ENCODE measurements at regions not wholly inside any gene's neighbourhood (a gene's known extent, or its start where the extent isn't known, plus 50 kb on each side); places are given as distances from the start of the nearest gene placed in this dataset.
"Not testable (repeated sequence)": the region's sequence is repeated elsewhere in the genome, so short reads cannot be mapped to it uniquely, and the experiment has no call there.

DNA sequence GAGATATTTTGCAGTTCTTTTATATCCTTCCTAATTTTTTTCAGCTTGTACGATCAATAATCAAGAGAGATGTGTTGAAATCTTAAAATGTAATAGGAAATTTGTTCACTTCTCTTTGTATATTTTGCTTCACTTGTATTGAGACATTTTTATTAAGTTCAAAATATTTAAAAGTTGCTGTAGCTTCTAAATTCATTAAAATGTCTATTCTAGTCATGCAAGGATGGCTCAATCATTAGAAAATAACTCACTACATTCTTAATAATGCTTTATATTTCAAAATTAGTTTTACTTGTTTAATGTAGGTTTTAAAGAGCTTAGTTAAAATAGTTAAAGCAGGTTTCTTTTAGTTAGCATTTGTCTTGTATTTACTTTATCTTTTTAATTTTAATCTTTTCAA lies 308.4 kb downstream of the CYRIA start:
- no peak for DNase-seq

DNA sequence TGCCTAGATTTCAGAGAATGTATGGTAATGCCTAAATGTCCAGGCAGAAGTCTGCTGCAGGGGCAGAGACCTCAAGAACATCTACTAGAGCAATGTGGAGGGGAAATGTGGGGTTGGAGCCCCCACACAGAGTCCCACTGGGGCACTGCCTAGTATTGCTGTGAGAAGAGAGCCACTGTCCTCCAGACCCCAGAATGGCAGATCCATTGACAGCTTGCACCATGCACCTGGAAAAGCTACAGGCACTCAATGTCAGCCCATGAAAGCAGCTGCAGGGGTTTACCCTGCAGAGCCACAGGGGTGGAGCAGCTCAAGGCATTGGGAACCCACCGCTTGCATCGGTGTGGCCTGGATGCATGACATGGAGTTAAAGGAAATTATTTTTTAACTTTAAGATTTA lies 314.1 kb downstream of the CYRIA start:
- DNase-seq = no peak

DNA sequence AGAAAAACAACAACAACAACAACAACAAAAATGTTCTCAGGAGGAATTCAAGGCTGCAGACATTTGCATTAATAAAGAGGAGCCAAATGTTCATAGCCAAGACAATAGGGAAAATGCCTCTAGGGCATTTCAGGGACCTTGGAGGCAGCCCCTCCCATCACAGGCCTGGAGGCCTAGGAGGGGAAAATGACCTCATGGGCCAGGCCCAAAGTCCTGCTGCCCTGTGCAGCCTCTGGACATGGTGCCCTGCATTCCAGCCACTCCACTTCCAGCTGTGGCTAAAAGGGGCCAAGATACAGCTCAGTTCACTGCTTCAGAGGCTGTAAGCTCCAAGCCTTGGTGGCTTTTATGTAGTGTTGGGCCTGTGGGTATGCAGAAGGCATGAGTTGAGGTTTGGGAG lies 314.5 kb downstream of the CYRIA start:
- no peak for DNase-seq

DNA sequence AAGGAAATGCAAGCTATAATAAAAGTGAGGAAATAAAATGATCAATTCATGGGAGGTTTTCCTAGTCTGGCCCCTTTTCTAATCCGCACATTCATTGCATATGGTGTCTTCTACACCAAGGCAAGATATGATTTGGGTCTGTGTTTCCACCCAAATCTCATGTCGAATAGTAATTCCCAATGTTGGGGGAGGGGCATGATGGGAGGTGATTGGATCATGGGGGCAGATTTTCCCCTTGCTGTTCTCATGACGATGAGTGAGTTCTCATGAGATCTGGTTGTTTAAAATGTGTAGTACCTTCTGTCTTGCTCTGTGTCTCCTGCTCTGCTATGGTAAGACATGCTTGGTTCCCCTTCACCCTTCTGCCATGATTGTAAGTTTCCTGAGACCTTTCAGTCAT lies 315.4 kb downstream of the CYRIA start:
- DNase-seq = no peak

DNA sequence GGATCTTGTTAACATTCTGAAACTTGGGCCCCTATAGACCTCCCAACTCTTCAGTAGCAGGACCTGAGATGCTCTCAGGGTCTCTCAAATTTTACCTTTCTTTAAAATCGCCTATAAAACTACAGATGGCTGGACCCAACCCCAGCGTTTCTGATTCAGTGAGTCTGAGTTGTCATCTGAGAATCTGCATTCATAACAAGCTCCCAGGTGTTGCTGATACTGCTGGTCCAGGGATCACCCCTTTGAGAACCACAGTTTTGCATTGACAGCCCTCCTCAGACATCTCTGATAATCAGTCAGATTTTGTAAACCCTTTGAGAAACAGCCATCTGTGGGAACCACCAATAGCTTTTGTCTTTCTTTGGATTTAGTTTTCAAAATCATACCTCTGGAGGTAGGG lies 315.8 kb downstream of the CYRIA start:
- no peak for DNase-seq

DNA sequence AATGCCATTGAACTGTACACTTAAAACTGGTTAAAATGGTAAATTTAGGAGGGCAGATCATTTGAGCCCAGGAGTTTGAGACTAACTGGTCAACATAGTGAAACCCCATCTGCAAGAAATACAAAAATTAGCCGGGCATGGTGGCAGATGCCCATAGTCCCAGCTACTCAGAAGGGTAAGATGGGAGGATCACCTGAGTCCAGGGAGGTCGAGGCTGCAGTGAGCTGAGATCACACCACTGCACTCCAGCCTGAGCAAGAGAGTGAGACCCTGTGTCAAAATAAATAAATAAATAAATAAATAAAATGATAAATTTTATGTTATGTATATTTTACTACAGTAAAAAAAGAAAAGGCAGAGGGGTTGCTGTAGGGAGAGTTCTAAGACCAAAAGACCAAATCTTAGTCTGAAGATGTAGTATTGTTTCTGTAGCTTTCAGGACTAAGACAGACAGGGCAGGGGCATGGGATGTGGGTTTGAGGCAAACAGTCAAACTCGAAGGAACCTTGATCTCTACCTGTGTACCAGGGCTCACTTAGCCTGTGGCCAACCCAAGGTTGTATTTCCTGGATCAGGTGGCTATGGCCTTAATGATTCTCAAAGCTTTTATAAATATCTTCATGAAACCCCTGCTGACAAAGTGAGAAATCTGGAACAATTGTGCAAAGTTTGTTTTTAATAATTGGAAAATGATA lies 316.7 kb downstream of the CYRIA start:
- no peak for DNase-seq

DNA sequence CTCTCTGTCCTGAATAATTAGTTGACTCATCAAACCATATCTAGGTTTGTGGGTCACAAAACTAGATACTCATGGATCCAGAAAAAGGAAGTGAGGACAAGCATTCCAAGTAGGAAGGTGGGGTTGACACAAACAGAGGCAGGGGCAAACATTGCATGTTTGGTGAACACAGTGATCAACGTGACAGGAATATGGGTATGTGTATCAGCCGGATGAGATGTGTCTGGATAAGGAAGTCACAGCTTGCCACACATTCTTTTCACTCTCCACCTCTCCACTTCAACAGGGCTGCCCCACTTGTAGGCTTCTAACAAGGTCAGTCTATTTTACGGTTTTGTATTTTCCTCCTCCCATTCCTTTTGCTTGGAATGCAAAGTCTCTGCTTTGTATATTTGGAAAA lies 319.0 kb downstream of the CYRIA start:
- DNase-seq = no peak

DNA sequence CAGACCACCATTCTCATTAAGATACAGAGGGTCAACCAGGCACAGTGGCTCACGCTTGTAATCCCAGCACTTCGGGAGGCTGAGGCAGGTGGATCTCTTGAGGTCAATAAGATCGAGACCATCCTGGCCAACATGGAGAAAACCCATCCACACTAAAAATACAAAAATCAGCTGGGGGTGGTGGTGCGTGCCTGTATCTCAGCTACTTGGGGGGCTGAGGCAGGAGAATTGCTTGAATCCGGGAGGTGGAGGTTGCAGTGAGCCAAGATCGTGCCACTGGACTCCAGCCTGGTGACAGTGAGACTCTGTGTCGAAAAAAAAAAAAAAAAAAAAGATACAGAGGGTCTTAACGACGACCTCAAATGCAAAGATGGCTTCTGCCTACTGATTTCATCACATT lies 320.4 kb downstream of the CYRIA start:
- not testable (repeated sequence) for DNase-seq

DNA sequence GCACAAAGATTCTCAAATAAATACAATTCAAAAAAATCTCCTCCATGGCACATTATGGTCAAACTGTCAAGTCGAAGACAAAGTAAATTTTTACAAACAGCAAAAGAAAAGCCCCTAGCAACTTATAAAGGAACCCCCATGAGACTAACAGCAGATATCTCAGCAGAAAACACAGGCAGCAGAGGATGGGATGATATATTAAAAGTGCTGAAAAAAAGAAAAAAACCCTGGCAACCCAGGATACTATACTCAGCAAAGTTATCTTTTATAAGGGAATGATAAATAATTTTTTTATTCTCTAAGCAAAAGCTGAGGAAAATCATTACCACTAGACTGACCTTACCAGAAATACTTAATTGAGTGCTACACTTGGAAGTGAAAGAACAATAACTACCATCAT lies 326.4 kb downstream of the CYRIA start:
- no peak for DNase-seq

DNA sequence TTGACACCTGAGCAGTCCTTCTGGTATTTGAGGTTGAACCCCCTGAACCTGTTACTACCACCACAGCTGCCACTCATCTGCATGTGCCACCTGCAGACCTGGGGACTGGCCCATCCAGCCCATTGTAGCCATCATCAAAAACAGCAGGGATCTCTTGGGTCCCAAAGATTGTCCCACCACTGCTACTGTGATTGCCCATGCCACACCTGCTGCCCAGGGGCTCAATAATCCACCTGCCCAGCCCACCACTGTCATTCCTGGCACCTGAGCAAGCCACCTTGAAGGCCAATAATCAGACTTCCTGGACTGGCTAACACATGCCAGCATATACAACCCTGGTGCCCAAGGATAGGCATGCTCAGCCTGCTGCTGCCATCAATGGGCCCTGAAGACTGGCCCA lies 327.6 kb downstream of the CYRIA start:
- DNase-seq = no peak

DNA sequence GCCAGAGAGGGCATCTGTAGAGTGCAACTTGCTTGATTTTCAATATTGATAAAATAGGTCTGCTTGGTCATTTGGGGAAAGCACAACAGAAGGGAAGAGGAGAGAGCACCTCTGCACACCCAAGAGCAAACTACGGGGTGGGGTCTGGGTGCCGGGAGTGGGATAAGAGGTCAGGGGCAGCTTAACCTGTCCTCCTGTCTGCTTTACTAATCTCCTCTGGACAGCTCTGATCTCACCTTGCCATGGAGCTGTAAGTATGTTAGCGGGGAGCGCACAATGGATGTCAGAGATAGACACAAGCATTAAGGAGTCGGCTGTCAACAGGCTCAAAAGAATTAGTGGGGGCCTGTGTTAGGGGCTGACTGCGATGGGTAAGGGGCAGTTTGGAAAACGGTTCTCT lies 328.7 kb downstream of the CYRIA start:
- DNase-seq = no peak

DNA sequence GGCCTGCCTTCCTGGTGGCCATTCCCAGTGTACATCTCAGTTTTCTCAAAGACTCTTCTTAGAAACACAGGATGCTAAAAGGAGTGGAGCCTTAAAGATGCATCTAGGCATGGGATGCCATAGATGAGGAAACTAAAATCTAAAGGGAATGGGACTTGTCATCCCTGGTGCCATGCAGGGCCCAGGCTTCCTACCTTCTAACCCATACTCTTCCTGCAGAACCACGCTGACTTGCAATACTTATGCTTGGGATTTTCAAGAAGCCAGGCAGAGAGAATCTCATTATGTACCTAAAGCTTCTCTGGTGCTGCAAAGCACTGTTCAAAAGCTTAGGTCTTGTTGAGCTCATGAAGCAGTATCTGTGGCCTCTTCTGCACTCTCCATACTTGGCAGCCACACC lies 329.1 kb downstream of the CYRIA start:
- DNase-seq = no peak

DNA sequence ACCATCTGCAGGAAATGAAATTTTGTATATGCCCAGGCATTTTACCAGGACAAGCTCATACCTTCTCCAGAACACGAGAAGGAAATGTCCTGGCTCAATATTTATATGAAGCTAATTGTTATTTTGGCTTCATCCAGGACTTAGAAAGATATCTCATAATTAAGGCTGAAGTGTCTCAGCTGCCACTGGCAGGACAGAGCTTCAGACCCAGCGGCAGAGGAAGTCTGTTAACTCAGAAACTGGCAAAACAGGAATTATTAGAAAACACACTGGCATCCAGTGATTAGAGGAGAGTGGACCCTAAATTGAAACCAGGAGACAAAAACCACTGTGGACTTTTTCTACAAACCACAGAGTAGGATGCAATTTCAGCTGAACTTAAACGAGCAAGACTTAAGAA lies 329.7 kb downstream of the CYRIA start:
- DNase-seq = no peak

DNA sequence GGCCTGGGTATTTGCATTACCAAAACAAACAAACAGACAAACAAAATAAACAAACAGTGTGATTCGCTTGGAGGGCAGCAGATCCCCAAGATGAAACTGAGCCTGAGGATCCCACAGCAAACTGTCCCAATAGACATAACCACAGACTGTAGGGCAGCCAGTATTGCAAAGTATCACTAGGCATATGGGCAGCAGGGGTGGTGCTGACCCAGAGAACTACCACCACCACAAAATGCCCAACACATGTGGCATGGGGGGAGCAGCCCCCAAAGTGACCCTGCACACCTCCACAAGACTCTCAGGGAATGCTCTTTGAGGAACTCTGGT lies 330.1 kb downstream of the CYRIA start:
- DNase-seq = no peak

DNA sequence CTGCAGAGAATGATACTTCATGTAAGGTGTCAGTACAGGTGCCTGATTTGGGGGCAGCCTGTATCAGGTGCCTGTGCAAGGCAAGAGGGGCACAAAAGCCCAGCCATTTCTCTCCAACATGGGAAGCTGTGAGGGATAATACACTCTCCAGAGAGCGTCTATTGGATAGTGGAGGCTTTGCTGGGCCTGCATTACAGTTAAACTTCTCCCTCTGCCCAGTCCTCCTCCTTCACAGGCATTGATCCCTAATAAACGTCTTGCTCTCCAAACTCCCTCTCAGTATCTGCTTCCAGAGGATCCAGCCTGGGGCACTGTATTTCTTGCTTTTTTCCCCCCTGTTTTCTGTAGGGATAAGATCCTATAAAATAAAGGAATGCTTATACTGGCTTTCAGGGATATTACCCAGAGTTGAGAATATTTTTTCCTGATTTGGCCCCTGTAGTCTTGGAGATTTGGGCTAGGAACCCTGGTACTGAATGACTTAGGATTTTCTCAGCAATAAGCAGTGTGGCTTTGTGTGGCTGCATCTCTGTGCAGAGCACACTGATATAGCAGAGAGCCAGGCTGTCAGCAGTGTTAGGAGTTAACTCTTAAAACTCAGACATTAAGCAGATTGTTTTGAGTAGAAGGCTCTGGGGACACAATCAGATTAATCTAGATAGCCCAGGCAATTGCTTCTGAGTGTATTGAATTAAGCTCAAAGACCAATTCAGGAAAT lies 330.6 kb downstream of the CYRIA start:
- DNase-seq = no peak

DNA sequence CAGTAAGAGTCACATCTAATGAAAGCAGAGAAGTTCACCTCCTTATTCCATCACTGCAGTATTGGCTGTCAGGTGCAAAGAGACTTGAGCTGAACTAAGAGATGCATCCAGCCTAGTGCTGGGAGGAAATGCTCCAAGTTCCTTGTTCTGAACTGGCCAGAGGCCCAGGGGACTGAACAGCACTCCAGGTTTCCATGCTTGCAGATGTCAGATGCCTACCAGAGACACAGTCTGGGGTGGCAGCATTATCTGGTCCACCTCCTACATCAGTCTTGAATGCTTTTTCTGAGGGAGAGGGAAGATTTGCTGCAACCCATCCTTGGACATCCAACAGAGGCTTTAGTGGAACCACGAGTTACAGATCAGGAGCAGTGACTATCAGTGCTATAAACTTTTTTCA lies 331.3 kb downstream of the CYRIA start:
- DNase-seq = no peak

DNA sequence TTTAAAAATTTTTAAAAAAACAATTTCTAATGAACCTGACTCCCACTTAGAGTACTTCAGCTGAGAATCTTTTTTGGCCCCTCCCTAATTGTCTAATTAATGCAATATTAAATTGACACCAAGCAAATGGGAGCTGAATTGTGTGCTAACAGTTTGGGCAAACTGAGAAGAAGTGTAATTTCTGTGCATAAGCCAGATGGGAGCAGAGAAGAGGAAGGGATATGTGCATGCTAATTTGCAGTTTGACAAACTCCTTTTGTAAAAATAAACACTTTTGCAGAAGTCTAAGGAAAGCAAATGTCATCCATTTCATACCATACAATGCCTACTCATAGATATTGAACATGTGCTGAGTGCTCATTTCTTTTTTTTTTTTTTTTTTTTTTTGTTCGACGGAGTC lies 332.0 kb downstream of the CYRIA start:
- DNase-seq = no peak

DNA sequence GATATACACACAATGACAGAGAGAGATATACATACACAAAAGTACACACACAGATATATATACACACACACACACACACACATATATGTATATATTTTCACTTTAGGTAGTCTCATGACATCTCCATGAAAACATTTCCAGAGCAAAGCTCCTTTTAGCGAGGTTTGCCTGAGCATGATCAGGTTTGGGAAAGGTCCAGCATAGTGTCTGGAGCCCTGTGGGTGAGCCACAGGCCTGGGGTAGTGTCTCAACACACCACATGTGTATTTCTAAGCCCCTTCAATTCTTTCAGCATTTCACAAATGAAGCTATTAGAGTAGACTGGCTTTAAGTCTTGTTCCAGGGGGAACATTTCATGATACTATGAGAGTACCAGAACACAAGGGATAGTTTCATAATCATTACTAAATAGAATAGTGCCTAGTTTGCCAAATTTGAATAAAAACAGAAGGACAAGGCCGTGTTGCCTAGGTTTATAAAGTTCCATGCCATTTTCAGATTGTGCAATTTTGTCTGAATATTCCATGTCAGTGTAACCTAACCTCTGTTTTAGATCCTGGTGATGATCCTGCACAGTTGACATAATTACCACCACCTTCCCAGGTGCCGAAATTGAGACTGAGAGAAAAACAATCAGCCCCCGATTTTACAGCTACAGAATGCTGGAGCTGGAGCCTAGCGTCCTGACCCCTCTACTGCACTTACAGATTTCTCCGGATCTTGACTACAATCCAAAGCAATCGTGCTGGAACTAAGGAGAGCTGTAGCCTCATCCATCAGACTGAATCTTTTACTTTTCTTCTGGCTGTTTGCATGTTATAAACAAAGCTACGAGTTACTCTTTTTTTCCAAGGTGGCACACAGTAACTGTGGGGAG lies 332.7 kb downstream of the CYRIA start:
- no peak for DNase-seq

DNA sequence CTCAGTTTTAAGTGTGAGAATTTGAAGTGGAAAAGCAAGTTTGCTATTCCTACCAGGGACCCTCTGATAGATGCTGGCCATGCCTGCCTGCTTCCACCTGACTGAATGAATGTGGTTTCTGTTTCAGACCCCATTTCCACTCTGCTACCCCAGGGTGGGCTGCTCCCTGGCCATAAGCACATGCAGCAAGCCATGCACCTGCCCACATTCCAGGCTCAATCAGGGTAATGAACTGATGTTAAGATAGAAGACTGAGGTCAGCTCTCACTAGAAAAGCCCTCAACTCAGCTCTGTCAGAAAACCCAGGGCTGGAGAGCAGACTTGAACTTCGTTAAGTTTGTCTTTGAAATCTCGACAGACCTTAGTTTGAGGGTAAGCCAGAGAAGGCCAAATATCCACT lies 333.9 kb downstream of the CYRIA start:
- no peak for DNase-seq

DNA sequence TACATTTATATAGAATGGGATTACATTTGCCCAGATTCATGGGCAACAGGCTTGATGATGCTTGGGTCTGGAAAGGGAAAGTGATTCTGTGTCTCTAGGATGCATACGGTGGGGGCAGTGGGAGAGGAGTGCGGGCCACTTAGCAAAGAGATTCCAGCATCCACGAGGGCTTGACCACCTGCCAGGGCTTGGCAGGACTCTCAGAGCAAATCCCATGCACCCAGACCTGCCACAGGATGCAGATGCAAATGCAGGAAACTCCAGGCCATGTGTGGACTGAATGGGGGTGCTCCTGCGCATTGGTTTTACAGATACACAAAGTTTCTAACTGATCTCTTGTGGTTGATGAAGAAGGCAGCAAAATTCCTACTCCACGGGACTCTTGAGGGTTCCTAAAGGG lies 334.7 kb downstream of the CYRIA start:
- no peak for DNase-seq

DNA sequence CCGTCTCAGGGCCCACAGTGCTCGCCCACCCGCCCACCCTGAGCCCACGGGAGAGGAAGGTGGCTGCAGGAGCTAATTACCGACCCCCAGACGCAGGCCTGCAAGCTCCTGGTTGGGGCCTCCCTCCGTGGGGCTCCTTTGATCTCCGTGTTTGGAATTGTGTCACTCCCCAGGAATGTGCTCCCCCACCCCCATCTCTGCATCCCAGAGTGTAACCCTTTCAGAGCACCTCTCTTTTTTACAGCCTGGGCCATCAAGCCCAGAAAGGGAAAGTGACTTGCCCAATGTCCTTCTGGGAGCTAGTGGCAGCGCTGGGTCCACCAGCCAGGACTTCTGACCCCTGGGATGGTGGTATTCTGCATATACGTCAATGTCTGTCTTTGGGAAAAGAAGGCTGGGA lies 335.1 kb downstream of the CYRIA start:
- DNase-seq = no peak

DNA sequence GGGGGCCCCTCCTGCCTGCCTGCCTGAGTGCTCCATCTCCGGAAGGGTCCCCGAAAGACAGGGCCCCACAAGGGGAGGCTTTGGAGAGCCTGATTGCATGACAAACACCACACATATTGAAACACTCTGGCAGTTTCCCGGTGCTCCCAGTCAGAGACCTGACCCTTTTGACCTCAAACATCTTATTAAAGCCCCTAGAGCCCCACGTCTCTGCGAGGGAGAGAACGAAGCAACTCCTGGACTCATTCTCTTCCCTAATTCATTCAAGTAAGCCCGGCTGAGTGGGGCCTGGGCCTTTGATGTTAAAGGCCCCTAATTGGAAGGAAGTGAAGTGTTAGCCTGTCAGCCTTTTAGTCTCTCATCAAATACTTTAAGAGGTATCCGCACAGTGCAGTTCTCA lies 335.6 kb downstream of the CYRIA start:
- DNase-seq = no peak

DNA sequence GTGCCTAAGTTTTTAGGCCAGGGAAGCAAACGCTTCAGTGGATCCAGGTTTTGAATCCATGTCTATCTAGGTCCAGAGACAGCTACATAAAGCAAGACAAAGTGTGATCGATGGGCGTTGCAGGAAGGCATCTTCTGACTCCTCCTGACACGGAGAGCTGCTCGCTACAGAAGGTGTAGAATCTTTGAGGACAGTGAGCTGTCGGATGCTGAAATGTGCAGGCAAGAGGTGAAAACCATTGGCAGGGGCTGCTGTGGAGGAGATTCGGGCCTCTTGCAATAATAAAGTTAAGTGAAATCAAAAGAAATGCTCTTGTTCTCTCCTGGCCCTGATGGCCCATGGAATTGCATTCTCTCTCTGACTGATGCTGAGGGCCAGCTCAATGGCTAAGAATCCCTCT lies 336.2 kb downstream of the CYRIA start:
- DNase-seq = no peak

DNA sequence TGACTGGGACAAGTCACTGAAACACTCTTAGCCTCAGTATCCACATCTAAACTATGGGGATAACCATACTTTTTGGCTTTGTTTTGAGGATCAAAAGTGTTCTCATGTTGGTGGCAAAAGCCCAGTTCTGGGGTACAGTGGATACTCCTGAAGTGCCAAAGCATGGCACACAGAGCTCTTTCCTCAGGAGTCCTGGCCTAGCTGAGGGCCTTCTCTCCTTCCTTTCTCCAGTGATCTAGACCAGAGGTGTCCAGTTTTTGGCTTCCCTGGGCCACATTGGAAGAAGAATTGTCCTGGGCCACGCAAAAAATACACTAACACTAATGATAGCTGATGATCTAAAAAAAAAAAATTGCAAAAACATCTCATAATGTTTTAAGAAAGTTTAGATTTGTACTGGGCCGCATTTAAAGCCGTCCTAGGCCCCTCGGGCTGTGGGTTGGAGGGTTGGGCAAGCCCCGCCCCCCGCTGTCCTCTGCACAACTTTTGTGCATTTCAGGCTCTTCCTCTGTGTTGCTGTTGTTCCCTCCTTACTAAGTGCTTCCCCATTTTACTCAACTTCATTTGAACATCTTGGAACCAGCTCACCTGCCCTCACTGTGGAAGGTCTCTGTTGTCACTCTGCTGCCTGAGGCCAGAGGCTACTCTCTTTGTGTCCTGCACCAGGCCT lies 337.0 kb downstream of the CYRIA start:
- DNase-seq = no peak
